PC-9 (cell line): ENCODE measurements at regions not wholly inside any gene's neighbourhood (a gene's known extent, or its start where the extent isn't known, plus 50 kb on each side); places are given as distances from the start of the nearest gene placed in this dataset.

ENCODE experiments used
- EZH2 ChIP-seq: fragments of 200-600 bp; sonication (generic); IDR thresholded peaks from 2 replicates; pipeline ENCODE4 v1.8.0; 2017; ENCODE audit warnings: antibody characterized with exemption, low read depth
- TF ChIP-seq, protein P1 (sequence below): fragments of 200-600 bp; sonication (generic); conservative IDR thresholded peaks from 2 replicates; pipeline ENCODE4 v1.6.1; 2017; ENCODE audit warnings: mixed run types, antibody characterized with exemption, mild to moderate bottlenecking, moderate library complexity

DNA sequence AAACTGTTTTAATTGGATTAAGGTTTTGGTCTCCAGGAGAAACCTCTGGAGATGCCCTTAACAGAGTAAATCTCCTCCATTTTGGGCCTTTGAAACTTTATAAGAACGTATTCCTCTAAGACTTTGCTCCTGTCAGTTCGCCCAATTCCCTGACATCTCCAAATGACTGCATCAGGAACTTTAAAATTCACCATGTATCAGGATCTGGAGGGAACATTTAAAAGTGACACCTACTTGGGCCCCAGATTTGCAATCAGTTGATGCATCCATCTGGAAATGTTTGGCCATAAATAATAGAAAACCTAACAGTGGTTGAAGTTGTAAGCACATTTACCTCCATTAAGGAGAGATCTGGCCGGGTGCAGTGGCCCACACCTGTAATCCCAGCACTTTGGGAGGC lies 144.1 kb upstream of the WSCD2 start:
- TF ChIP-seq EZH2: no peak
- TF ChIP-seq, protein P1, sequence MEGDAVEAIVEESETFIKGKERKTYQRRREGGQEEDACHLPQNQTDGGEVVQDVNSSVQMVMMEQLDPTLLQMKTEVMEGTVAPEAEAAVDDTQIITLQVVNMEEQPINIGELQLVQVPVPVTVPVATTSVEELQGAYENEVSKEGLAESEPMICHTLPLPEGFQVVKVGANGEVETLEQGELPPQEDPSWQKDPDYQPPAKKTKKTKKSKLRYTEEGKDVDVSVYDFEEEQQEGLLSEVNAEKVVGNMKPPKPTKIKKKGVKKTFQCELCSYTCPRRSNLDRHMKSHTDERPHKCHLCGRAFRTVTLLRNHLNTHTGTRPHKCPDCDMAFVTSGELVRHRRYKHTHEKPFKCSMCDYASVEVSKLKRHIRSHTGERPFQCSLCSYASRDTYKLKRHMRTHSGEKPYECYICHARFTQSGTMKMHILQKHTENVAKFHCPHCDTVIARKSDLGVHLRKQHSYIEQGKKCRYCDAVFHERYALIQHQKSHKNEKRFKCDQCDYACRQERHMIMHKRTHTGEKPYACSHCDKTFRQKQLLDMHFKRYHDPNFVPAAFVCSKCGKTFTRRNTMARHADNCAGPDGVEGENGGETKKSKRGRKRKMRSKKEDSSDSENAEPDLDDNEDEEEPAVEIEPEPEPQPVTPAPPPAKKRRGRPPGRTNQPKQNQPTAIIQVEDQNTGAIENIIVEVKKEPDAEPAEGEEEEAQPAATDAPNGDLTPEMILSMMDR: no peak
